Cerebellar nuclear complex (tissue), 1 donor: ENCODE measurements at regions not wholly inside any gene's neighbourhood (a gene's known extent, or its start where the extent isn't known, plus 50 kb on each side); places are given as distances from the start of the nearest gene placed in this dataset.

Source experiments
- DNase-seq, 2 experiments: peaks; one replicate each; lab custom pipeline; 2025; lab: John Stamatoyannopoulos, UW

DNA sequence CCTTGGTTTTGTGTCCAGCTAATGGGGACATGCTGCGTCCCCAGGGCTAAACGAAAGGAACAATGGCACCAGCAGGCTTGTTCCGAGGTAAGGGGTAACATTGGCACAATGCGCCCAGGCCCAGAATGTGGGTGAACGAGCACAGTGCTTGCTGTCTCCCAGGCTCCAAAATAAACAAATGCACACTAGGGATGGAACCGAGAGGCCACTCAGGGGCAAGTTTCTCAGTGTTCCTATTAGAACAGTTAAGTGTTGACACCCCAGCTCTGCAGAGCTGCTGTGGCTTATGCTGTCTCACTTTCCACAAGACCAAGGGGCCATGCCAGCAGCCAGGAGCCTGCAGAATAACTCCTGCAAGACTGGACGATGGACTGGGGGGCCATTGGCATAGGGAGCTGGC is 492.4 kb downstream of the GADD45G start:
- DNase-seq = no peak

DNA sequence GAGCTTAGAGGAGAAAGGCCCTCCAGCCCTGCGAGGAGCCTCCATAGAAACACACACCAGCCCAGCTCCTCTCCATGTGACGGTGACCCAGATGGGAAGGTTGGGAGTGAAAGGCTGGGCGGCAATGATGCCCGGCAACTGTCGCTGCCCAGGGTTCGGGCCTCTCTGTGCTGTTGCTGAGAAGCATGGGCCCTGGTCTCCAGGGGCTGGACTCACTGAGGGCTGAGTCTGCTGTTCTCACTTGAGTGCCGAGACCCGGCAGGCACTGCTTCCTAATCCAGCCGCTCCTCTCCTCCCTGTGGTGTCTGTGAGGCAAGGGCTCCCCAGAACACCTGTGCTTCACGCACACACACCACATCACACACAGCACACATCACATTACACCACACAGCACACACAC is 493.6 kb downstream of the GADD45G start:
- no peak for DNase-seq

DNA sequence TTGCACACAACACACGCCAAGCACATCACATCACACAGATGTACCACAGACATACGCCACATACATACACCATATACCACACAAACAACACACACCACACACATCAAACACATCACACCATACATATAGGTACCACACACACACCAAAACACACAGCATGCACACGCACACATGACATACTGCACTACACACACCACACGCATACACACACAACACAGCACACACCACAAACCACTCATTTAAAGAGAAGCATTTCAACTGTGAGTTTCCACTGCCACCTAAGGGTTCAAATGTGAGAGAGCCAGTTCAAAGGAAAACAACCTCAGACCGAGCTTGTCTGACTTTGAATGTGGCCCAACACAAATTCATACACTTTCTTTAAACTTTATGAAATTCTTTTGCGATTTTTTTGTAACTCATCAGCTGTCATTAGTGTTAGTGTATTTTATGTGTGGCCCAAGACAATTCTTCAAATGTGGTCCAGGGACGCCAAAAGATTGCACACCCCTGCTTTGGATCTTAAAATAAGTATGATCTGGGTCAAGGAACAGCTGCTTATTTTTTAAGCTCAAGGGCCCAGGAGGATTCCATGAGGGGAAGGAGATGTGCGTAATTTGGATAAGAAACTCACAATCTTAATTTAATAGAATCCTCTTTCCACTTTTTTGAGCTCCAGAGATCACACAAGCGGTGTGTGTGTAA is 494.6 kb downstream of the GADD45G start:
- no peak for DNase-seq

DNA sequence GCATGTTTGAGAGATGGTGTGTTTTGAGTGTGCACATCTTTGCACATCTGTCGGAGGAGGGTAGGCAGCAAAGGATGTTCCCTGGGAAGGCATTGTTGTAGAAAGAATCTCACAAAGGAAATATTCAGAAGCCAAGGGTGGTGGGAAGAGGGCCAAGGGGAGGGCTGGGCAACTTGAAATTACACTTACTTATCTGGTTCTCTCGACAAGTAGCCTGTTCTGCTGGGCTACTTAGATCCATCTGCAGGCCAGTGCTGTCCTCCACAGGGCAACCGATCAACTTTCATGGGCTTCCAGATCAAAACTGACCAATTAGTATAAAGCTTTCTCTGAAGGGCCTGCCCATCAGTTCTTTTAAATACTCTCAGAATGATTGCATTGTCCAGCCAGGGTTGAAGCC is 495.2 kb downstream of the GADD45G start:
- no peak for DNase-seq

DNA sequence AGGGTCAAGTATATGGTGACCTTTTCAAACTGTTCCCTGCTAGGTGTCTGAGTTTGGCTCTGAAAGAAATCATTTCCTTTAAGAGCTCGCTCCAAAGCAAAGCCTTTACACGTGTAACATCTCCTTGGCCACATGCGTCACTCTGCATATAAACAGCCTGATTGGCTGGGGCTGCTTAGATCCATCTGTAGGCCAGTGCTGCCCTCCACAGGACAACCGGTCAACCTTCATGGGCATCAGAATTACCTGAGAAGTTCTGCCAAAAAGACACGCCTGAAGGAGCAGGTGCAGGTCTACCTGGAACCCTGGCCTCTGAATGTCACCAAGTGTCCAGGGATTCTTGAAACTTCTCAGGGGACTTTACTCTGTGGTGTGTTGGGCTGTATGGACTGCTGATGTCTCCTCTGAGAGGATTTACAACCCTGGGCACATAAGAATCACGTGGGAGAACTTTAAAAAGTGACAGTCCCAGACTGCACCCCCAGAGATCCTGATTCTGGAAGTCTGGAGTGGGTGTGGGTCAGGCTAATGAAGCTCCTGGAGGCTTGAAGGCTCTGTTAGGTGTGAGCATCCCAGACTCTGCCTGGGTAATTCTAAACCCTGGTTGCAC is 497.6 kb downstream of the GADD45G start:
- DNase-seq = peak; percentile 63 to 89

DNA sequence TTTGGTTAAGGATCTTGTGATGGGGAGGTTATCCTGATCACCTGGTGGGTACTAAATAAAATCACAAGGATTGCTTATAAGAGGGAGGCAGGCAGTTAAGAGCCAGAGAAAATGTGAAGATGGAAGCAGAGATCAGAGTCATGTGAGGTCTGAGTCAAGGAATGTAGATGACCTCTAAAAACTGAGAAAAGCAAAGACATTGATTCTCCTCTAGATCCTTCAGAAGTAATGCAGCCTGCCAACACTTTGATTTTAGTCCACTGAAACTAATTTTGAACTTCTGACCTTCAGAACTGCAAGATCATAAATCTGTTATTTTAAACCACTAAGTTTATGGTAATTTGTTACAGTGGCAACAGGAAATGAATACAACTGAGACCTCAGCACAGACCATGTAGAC is 499.0 kb downstream of the GADD45G start:
- DNase-seq = no peak

DNA sequence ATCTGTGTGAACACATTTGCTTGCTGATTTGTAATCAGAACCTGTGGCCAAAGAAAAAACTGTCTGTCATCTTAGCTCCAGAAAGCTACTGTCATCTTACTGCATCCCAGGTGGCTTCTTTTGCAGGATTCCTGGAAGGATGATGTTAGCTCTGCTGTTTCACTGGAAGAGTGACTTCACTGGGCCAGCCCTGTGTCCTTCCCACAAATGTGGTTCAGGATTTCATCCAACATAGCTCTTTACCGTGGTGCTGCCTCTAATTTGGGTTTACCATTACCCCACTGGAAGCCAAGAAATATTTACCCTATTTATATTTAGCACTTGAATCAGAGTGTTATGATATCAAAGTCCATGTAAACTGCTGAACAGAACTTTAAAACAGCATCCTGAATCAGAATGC is 501.0 kb downstream of the GADD45G start:
- no peak for DNase-seq

DNA sequence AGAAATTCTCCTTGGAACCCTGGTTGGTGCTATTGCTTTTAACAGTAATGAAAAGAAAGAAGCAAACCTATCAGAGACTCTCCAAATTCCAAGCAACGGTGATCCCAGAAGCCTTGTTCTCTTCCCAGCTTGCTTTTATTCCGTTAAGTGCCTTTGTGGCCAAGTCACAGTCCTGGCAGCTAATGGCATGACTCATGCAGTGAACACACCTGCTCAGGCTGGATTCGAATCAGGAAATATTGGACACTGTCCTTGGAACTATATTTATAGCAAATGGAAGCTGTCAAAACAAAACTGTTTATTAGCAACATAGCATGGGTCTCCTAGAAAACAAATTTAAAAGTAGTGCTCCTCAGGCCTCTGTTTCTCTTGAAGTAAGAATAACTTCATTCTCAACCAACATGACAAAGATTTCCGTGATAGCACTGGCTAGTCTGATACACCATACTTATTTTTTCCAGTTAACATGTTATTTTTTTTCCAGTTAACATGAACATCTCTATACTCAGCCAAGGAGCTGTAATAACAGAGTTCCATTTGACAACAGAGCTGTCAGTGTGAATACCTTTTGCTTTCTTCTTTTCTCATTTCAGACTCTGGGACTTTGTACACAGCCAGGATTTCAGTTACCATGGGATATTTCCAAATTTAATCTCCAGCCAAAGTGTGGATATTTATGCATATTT is 502.4 kb downstream of the GADD45G start:
- peak; percentile 83 to 97 for DNase-seq

DNA sequence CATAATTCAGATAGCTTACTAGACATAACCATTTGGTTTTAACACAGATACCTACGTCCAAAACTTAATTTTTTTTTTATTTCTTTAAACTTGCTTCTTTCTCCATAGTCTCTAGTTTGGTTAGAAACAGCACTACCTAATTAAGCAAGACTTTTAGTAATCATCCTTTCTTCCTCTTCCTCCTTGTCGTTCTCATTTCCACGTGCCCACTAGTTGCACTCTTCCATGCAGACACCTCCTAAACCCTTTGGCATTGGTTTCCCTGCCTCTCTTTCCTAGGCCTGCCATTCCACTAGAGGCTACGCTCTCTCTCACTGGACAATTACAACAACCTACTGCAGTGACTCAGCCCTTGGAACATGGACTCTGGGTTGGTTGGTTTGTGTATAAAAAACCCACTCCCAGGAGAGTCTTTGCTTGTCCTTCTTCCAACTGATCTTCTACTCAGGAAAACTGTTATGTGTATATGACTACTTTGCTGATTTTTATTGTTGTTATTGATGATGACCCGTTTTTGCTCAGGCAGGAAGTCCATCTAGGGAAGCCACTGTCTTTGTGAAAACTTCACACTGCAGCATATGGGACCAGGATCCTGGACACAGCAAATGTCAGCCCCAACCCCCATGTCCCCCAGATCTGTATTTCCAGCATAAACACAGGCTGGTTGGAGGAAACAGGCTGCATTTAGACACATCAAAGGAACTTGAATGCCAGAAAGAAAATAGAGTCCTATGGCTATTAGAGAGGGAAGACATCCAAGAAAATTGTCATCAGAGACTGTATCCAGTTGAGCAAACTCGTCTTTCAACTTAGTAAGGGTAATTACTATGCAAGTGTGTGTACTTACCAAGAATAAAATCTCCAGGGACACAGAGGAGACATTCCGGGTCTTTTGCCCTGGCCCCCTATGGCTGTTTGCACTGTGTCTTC is 503.2 kb downstream of the GADD45G start:
- DNase-seq = no peak

DNA sequence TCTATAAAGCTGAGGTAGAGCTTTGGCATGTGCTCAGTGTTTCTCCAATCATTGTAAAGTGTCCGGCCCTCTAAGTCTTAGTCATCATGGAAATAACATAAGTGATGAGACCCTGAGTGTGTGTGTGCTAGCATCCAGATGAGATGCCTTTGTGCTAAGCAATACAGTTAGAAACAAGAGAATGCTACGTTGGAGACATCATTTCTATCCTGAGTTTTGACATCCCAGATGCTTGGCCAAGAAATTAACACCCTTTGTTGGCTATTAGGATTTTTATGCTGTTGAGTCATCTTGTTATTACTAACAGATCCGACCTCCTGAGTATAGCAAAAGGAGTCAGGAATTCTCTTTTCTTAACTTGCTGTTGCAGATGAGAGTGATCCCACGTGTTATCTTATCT is 508.0 kb downstream of the GADD45G start:
- DNase-seq = no peak

DNA sequence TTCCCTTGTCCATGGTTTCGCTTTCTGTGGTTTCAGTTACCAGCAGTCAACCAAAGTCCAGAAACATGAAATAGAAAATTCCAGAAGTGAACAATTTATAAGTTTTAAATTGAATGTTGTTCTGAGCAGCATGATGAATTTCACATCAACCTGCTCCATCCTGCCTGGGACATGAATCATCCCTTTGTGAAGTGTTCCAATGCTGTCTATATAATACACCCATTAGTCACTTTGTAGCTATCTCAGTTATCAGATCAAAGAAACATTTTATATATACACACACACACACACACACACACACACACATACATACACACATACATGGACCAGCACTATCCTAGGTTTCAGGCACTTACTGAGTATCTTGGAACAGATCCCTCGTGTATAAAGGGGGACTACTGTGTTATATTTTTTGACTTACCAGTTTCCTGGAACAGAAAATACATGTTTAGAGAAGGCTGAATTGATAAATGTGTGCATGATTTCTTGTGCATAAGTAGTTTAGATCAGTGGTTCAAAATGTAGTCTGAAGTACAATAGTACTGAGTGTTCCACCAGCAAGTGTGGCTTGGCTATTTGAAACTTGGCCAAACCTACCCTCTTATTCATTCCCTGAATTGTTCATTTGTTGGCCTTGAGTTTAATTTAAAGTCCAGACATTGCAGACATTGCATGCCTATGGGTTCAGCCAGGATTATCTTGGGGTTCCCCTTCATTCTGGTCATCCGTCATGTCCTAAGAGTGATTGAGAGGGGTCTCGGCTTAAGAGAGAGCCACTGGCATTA is 510.0 kb downstream of the GADD45G start:
- no peak for DNase-seq

DNA sequence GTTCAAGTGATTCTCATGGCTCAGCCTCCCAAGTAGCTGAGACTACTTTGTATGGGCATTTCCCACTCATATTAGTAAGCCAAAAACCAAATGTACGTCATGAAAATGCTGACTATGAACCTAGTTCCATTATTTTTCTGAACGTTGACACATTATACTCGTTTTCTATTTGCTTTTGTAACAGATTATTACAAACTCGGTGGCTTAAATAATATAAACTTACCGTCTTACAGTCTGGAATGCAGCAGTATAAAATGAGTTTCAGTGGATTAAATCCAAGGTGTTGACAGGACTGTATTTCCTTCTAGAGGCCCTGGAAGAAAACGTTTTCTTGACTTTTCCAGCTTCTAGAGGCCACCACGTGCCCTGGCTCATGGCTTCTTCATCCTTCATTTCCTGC is 517.0 kb downstream of the GADD45G start:
- DNase-seq = no peak

DNA sequence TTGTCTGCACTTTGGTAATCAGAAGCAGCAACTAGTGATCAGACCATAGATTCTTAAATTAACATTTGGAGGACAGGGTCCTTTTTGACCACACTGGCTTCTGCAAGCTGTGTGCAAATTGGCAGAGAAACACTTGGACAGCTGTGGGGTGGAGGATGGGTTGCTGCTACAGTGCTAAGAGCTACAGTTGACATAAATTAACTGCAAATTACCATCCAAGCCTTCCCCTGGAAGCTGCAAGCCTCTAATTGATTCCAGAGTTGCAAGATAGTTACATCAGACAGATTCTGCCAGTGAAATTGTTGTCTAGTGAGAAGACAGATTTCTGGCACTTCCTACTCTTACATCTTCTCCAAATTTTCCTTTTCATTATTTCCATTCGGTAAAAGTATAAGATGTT is 517.7 kb downstream of the DIRAS2 start:
- no peak for DNase-seq

DNA sequence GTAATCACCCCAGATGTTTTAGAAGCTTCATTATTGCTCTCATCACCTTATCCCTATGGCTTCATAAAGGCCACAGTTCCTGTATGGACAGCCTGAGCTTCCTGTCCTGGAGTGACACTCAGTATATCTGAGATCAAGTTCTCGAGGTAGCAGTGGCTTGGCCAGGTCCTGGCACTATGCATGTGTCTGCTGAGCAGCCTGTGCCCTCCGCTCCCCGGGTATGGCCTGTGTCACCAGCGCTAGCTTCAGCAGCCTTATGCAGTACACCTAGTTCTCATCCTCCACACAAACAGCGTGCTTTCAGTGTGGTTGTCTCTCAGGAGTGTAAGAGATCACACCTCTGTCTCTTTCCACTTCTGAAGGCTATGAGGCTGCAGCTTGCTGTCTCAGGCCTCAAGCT is 514.7 kb downstream of the DIRAS2 start:
- no peak for DNase-seq

DNA sequence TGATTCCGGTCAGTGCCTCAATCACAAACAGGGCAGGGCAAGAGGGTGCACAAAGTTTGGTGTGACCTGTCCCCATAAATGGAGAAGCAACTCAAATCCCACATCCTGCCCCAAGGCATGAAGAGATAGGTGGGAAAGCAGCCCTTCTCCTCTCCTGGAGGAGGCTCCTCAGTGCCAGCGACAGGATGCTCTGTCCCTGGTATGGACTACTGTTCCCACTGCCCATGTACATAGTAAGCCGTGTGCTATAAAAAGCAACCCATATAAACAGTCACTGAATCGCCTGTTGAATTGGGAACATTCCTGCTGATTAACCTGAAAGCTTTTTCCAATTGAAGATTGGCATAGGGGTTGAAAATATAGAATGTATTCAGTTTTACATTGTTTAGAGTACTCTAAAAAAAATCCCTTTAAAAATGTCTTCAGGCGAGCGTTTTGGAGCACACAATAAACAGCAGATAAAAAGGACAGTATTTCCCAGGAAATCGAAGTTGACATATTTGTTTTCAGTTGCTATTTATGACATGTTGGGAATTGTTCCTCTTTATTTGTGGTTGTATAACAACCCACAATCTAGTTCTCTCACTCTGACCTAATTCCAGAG is 513.9 kb downstream of the DIRAS2 start:
- DNase-seq = no peak

DNA sequence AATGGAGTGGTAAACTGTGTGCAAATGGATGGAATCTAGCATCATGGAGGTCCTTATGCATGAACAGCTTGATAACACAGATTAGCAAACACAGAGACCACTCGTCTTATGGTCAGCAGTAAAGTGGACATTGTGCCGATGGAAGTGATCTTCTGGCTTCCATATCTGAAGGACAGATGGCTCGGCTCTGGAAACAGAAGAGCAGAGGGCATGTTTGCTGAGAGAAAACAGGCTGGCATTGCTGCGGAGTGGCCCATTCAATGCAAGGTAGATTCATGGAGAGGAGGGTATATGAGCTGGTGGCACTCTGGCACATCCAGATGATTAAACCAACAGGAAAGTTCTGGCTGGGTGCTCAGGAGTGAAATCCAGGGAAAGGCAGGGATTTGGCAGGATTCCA is 513.2 kb downstream of the DIRAS2 start:
- no peak for DNase-seq

DNA sequence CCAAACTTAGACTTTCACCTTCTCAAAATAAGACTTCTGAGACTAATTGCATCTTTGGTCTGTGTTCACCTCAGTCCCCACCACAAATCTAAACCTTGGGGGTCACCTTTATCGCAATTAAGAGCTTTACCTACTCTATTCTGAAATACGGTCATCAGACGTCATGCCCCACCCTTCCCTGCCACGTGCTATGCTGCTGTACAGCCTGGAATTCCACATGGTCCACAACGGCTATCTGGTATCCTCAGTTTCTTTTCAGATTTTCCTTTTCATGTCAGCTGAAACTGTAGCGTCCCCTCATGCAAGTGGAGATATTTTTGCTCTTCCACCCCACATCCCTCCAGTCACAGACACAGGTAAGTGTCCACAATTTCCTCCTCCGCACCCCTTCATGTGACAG is 511.1 kb downstream of the DIRAS2 start:
- no peak for DNase-seq

DNA sequence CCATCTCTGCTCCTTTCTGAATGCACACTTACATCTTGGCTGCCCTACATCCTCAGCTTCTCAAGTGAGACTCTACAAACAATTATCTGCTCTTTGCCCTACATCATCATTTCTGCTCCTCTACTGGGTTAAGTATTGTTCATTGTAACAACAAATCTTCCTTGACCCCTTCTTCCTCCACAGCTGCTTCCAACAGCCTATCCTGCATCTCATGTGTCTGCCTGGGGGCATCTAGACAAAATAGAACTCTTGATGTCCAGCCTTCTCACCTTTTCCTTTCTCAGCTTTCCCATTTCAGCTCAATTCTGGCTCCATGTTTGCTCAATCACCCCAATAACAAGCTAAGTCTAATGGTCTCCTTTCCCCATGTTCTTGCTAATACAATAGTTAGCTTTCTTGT is 509.8 kb downstream of the DIRAS2 start:
- no peak for DNase-seq

DNA sequence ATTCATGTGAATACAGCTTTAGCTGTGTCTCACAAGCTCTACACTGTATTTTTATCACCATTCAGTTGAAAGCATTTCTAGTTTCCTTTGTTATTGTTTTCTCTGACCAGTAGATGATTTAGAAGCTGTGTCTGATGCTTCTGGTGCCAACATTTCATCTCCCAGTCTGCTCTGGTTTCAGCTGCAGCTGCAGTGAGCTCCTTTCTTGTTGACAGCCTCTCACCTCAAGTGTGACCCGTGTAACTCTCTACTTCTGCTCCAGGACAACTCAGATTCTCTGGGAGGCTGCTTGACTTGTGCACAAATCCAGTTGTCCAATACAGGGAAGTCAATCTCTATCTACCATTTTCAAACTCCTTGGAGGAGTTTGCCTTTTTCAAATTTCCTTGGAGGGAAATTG is 504.8 kb downstream of the DIRAS2 start:
- no peak for DNase-seq

DNA sequence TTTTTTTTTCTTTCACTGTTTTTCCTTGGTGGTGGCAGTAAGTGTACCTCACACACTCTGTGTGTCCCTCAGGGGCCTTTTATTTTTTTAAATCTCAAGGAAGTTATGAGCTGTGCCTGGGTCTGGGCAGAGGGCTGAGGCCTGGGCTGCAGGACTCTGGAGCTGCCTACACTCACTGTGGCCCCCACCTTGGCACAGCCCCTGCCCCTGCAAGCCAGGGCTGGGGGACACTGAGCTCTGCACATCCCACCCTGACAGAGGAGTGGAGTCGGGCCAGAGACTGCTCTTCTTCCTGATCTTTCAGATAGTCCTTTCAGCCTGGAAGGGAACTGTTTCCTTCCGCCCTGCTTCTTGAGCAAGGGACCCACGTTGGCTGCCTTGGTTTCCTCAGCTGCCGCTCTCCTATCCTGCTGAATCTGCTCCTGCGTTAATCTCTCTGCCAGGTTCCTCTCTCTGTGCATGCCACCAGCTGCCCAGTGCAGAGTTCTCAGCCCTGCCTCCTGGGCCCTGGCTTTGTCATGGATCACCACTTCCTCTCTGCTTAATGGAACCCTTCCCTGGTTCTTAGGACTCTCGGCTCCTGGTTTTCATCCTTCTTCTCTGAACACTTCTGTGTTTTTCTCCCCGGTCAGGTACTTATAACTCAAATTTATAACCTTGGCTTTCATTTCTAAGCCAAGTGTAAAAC is 502.3 kb downstream of the DIRAS2 start:
- DNase-seq = no peak

DNA sequence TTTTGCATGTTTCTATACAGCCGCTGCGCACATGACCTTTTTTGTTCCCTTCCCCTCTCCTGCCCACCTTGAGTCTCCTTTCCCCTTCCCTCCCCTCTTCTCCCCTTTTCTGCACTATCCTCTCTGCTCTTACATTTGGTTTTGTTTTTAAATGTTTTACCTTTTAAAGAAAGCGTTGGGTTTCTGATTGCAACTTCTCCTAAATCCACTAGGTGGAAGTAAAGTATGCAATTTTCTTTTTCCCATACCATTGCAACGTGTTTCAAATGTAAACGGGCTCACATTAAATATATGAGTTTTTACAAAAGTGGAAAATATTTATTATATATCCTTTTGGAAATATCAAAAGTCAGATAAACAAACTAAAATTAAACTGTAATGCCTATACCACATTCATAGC is 500.9 kb downstream of the DIRAS2 start:
- DNase-seq = no peak
